ENCODE measurements at regions not wholly inside any gene's neighbourhood (a gene's known extent, or its start where the extent isn't known, plus 50 kb on each side); places are given as distances from the start of the nearest gene placed in this dataset.

DNA sequence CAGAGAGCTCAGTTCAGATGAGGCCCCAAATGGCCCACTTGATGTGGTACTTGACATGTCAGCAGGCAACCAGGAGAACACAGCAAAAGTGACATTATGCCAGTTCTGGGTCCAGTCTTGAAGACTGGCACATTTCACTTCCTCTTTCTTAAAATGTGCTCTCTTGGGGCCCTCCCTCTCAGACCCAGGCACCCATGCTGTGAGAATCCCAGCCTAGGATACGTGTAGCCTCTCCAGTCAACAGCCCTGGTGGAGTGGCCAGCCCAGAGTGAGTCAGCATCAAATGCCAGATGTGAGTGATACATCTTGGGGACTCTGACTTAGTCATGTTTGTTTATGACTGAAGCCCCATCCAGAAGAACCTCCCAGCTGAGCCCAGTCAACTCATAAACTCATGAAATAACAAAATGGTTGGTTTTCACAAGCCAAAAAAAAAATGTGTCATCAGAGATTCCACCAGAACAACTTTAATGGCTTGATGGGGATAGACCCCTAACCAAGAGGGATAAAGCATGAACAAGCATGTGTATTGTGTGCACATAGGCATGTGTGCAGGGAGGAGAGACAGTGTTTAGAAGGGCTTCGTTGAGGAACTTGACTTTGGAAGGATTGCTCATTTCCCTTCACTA lies 82.5 kb upstream of the TNRC6C start:
- Mint-ChIP-seq H3K4me3 (no peak overlapping the region), H3K27ac (no peak overlapping the region), H3K36me3 (ENCODE audit: low read depth) (peaks cover 6% of the 10 kb centered on the region), H3K9me3 (peaks cover 11% of the 10 kb centered on the region), H3K4me1 (peaks cover 21% of the 10 kb centered on the region), H3K27me3 (ENCODE audit: low read depth, poor library complexity) (peaks cover 19% of the 10 kb centered on the region)
- no peak for DNase-seq
- TF ChIP-seq, protein P1, sequence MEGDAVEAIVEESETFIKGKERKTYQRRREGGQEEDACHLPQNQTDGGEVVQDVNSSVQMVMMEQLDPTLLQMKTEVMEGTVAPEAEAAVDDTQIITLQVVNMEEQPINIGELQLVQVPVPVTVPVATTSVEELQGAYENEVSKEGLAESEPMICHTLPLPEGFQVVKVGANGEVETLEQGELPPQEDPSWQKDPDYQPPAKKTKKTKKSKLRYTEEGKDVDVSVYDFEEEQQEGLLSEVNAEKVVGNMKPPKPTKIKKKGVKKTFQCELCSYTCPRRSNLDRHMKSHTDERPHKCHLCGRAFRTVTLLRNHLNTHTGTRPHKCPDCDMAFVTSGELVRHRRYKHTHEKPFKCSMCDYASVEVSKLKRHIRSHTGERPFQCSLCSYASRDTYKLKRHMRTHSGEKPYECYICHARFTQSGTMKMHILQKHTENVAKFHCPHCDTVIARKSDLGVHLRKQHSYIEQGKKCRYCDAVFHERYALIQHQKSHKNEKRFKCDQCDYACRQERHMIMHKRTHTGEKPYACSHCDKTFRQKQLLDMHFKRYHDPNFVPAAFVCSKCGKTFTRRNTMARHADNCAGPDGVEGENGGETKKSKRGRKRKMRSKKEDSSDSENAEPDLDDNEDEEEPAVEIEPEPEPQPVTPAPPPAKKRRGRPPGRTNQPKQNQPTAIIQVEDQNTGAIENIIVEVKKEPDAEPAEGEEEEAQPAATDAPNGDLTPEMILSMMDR (IDR thresholded peaks at IDR 0.05): no peak

DNA sequence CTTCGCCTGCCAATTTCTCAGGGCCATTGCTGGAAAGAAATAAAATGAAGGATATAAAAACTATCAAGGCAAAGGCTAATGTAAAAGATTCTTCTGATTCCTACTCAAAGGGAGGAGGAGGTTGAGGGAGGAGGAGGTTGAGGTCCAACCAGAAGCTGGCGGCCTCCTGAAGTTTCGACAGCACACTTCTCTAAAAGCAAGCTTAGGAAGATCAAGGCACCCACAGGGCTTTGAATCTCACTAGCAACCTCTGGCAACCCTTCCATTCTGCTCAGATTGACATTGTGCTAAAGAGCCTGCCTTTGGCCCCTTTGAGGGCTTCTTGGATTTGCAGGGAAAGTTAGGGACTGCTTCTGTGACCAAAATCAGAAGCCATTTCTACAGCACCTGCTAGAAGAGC lies 81.5 kb upstream of the TNRC6C start:
- Mint-ChIP-seq H3K36me3 (ENCODE audit: low read depth) (peaks cover 6% of the 10 kb centered on the region), H3K4me3 (no peak overlapping the region), H3K4me1 (peaks cover 29% of the 10 kb centered on the region), H3K27ac (no peak overlapping the region), H3K9me3 (peaks cover 11% of the 10 kb centered on the region), H3K27me3 (ENCODE audit: low read depth, poor library complexity) (peaks cover 19% of the 10 kb centered on the region)
- TF ChIP-seq, protein P1 (IDR thresholded peaks at IDR 0.05): no peak
- no peak for DNase-seq

DNA sequence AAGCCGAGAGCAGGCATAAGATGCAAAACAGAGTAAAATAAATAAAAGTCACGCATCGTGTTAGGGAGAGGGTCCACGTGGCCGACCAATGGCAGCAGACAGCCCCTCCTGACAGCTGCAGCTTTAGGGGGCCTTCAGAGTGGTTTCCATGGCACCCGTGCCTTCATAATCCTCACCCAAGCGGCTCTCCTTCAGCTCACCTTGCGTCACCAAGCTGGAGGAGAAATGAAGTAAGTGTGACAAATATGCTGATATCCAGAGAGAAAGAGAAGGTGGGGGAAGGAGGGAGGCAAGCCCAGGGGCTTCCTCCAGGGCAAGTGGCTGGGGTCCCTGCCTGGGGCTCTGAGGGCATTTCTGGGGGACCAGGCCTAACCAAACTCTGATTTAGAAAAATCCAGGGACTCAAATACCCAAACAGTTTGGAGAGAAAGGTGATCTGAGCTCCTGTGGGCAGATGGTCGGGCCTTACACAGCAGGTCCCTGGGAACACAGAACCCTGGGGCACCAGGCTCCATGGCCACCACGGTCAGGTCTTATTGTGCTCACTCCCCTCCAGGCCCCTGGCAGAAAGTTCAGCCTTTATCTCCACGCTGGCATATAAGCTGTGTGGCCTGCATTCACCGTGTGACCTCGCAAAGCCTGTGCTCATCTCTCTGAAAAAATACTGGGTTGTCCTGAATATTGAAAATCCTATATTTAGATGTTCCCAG lies 80.7 kb upstream of the TNRC6C start:
- peaks cover 36% of the 10 kb centered on the region for H3K4me1 Mint-ChIP-seq
- peaks cover 11% of the 10 kb centered on the region for H3K9me3 Mint-ChIP-seq
- TF ChIP-seq, protein P1 (IDR thresholded peaks at IDR 0.05): no peak
- H3K27me3 Mint-ChIP-seq (ENCODE audit: low read depth, poor library complexity): peaks cover 19% of the 10 kb centered on the region
- DNase-seq: no peak
- peaks cover 6% of the 10 kb centered on the region for H3K36me3 Mint-ChIP-seq (ENCODE audit: low read depth)
- no peak overlapping the region for H3K4me3 Mint-ChIP-seq
- no peak overlapping the region for H3K27ac Mint-ChIP-seq

DNA sequence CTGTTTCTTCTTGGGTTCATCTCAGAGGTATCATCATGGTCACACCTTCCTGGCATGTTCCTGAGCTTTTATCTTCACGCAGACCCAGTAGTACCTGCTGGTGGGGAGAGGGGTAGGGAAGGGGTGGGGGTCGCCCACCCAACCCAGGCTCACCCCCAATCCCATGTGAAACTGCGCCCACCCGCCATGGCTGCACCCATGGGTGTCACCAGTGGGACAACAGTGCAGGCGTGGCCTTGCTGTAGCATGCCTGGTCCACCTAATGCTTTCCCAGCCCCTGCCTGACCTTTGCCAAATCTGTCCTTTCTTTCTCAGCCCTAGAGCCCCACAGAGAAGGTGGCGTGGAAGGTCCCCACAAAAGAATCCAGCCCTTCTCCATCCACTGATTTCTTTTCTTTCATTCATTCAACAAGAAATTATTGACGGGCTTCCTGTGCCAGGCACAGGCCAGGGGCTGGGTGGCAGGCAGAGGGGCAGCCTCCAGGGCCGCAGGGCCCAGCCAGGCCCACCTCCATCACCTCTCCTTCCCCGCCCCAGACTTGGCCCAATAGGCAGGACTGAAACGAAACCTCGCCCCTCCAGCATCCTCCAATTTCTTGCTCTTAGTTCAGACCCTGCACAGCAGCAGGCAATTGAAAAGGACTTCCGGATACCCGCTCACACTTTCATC lies 79.1 kb upstream of the TNRC6C start:
- peaks cover 6% of the 10 kb centered on the region for H3K36me3 Mint-ChIP-seq (ENCODE audit: low read depth)
- TF ChIP-seq, protein P1 (IDR thresholded peaks at IDR 0.05): no peak
- no peak overlapping the region for H3K27ac Mint-ChIP-seq
- no peak overlapping the region for H3K4me3 Mint-ChIP-seq
- peaks cover 32% of the 10 kb centered on the region for H3K4me1 Mint-ChIP-seq
- no peak for DNase-seq
- H3K9me3 Mint-ChIP-seq: peaks cover 11% of the 10 kb centered on the region
- H3K27me3 Mint-ChIP-seq (ENCODE audit: low read depth, poor library complexity): peaks cover 24% of the 10 kb centered on the region

DNA sequence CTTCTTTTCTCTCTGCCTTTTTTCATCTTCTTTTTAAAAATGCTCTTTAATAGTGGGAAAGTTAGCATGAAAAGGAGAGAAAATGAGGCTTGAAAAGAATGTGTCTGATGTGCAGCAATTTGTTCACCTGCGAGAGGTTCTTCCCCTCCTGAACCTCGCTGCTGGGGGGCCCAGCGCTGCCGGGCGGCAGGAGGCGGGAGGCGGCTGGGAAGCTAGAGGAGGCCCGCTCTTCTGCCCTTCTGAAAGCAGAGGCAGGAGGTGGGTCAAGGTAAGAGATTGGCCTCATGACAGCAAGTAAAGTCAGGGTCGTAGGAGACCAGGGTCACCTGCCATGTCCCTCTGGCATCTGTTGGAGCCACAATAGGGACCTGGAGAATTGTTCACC lies 78.6 kb upstream of the TNRC6C start:
- Mint-ChIP-seq H3K36me3 (ENCODE audit: low read depth) (peaks cover 6% of the 10 kb centered on the region), H3K27ac (no peak overlapping the region), H3K4me1 (peaks cover 29% of the 10 kb centered on the region), H3K27me3 (ENCODE audit: low read depth, poor library complexity) (peaks cover 29% of the 10 kb centered on the region), H3K9me3 (peaks cover 11% of the 10 kb centered on the region), H3K4me3 (no peak overlapping the region)
- TF ChIP-seq, protein P1 (IDR thresholded peaks at IDR 0.05): no peak
- DNase-seq: no peak
